NCI-H1105 treated with DMSO at 0.1 percent for 48 hours (cell line): ENCODE measurements at regions not wholly inside any gene's neighbourhood (a gene's known extent, or its start where the extent isn't known, plus 50 kb on each side); places are given as distances from the start of the nearest gene placed in this dataset.

Experiments
- DNase-seq: peaks from one replicate; lab custom pipeline; 2025; lab: John Stamatoyannopoulos, UW

GRCh38 chr12:127295630-127296029, 971.3 kb upstream of the TMEM132C start:
- DNase-seq, result no peak

- no peak for DNase-seq
Observed at GRCh38 chr12:127296591-127296990, 970.4 kb upstream of the TMEM132C start.

GRCh38 chr12:127297327-127297726, 969.6 kb upstream of the TMEM132C start:
- no peak for DNase-seq

GRCh38 chr12:127300075-127300474, 966.9 kb upstream of the TMEM132C start:
- DNase-seq, result no peak

- no peak for DNase-seq
Observed at GRCh38 chr12:127300753-127301152, 966.2 kb upstream of the TMEM132C start.

- no peak for DNase-seq
Observed at GRCh38 chr12:127301876-127302275, 965.1 kb upstream of the TMEM132C start.

- DNase-seq, result no peak
Observed at GRCh38 chr12:127304751-127305725, 961.9 kb upstream of the TMEM132C start.

- no peak for DNase-seq
Observed at GRCh38 chr12:127306604-127307215, 960.3 kb upstream of the TMEM132C start.

- DNase-seq, result no peak
Observed at GRCh38 chr12:127307528-127307927, 959.4 kb upstream of the TMEM132C start.

- no peak for DNase-seq
Observed at GRCh38 chr12:127308148-127308547, 958.8 kb upstream of the TMEM132C start.

- DNase-seq, result no peak
Observed at GRCh38 chr12:127310548-127310947, 956.4 kb upstream of the TMEM132C start.

GRCh38 chr12:127311720-127312364, 955.1 kb upstream of the TMEM132C start:
- DNase-seq, result no peak

GRCh38 chr12:127324681-127325080, 942.3 kb upstream of the TMEM132C start:
- no peak for DNase-seq

- no peak for DNase-seq
Observed at GRCh38 chr12:127327986-127328385, 939.0 kb upstream of the TMEM132C start.

- no peak for DNase-seq
Observed at GRCh38 chr12:127328867-127329266, 938.1 kb upstream of the TMEM132C start.

GRCh38 chr12:127334365-127334764, 932.6 kb upstream of the TMEM132C start:
- no peak for DNase-seq

- DNase-seq, result no peak
Observed at GRCh38 chr12:127334912-127335644, 931.9 kb upstream of the TMEM132C start.

- DNase-seq, result no peak
Observed at GRCh38 chr12:127336416-127336815, 930.6 kb upstream of the TMEM132C start.

GRCh38 chr12:127339065-127339464, 927.9 kb upstream of the TMEM132C start:
- DNase-seq, result no peak

- no peak for DNase-seq
Observed at GRCh38 chr12:127340381-127340780, 926.6 kb upstream of the TMEM132C start.

- no peak for DNase-seq
Observed at GRCh38 chr12:127342861-127343260, 924.1 kb upstream of the TMEM132C start.

GRCh38 chr12:127343940-127344339, 923.0 kb upstream of the TMEM132C start:
- no peak for DNase-seq
